ENCODE measurements at regions not wholly inside any gene's neighbourhood (a gene's known extent, or its start where the extent isn't known, plus 50 kb on each side); places are given as distances from the start of the nearest gene placed in this dataset.

GRCh38 chr16:26531290-26531730 lies 535.4 kb upstream of the C16orf82 start:
- Histone ChIP-seq H3K27ac (ENCODE audit: poor library complexity, severe bottlenecking) (no peak overlapping the region), H3K36me3 (ENCODE audit: low read depth) (no peaks in the 10 kb centered on the region), H3K9me3 (ENCODE audit: severe bottlenecking) (no peaks in the 10 kb centered on the region), H3K4me1 (ENCODE audit: insufficient read depth, poor library complexity, severe bottlenecking) (no peaks in the 10 kb centered on the region), H3K4me3 (ENCODE audit: severe bottlenecking) (no peak overlapping the region), H3K27me3 (ENCODE audit: insufficient read depth, poor library complexity, severe bottlenecking) (no peaks in the 10 kb centered on the region)
- no peak for TF ChIP-seq CTCF (IDR thresholded peaks at IDR 0.05; ENCODE audit: poor library complexity, severe bottlenecking)
- ATAC-seq (ENCODE audit: low read depth) (no peak), DNase-seq (ENCODE audit: low spot score) (no peak)

- ATAC-seq (ENCODE audit: low read depth) (no peak), DNase-seq (ENCODE audit: low spot score) (no peak)
- Histone ChIP-seq H3K4me3 (ENCODE audit: severe bottlenecking) (no peak overlapping the region), H3K27me3 (ENCODE audit: insufficient read depth, poor library complexity, severe bottlenecking) (no peaks in the 10 kb centered on the region), H3K9me3 (ENCODE audit: severe bottlenecking) (no peaks in the 10 kb centered on the region), H3K4me1 (ENCODE audit: insufficient read depth, poor library complexity, severe bottlenecking) (no peaks in the 10 kb centered on the region), H3K27ac (ENCODE audit: poor library complexity, severe bottlenecking) (no peak overlapping the region), H3K36me3 (ENCODE audit: low read depth) (no peaks in the 10 kb centered on the region)
- no peak for TF ChIP-seq CTCF (IDR thresholded peaks at IDR 0.05; ENCODE audit: poor library complexity, severe bottlenecking)
Measured at GRCh38 chr16:26532456-26532855, 534.3 kb upstream of the C16orf82 start.

GRCh38 chr16:26542198-26542597 lies 524.5 kb upstream of the C16orf82 start:
- Histone ChIP-seq H3K27ac (ENCODE audit: poor library complexity, severe bottlenecking) (no peak overlapping the region), H3K27me3 (ENCODE audit: insufficient read depth, poor library complexity, severe bottlenecking) (no peaks in the 10 kb centered on the region), H3K4me1 (ENCODE audit: insufficient read depth, poor library complexity, severe bottlenecking) (no peaks in the 10 kb centered on the region), H3K4me3 (ENCODE audit: severe bottlenecking) (no peak overlapping the region), H3K36me3 (ENCODE audit: low read depth) (no peaks in the 10 kb centered on the region), H3K9me3 (ENCODE audit: severe bottlenecking) (no peaks in the 10 kb centered on the region)
- ATAC-seq (ENCODE audit: low read depth) (no peak), DNase-seq (ENCODE audit: low spot score) (no peak)
- TF ChIP-seq CTCF (IDR thresholded peaks at IDR 0.05; ENCODE audit: poor library complexity, severe bottlenecking), result no peak

- Histone ChIP-seq H3K4me3 (ENCODE audit: severe bottlenecking) (no peak overlapping the region), H3K27me3 (ENCODE audit: insufficient read depth, poor library complexity, severe bottlenecking) (no peaks in the 10 kb centered on the region), H3K27ac (ENCODE audit: poor library complexity, severe bottlenecking) (no peak overlapping the region), H3K4me1 (ENCODE audit: insufficient read depth, poor library complexity, severe bottlenecking) (no peaks in the 10 kb centered on the region), H3K36me3 (ENCODE audit: low read depth) (no peaks in the 10 kb centered on the region), H3K9me3 (ENCODE audit: severe bottlenecking) (no peaks in the 10 kb centered on the region)
- no peak for ATAC-seq (ENCODE audit: low read depth)
- TF ChIP-seq CTCF (IDR thresholded peaks at IDR 0.05; ENCODE audit: poor library complexity, severe bottlenecking), result no peak
- DNase-seq (ENCODE audit: low spot score), result no peak
Measured at GRCh38 chr16:26546573-26546972, 520.2 kb upstream of the C16orf82 start.

- no peak overlapping the region for H3K4me3 ChIP-seq (ENCODE audit: severe bottlenecking)
- no peaks in the 10 kb centered on the region for H3K9me3 ChIP-seq (ENCODE audit: severe bottlenecking)
- H3K27ac ChIP-seq (ENCODE audit: poor library complexity, severe bottlenecking), result no peak overlapping the region
- TF ChIP-seq CTCF (IDR thresholded peaks at IDR 0.05; ENCODE audit: poor library complexity, severe bottlenecking), result no peak
- no peaks in the 10 kb centered on the region for H3K27me3 ChIP-seq (ENCODE audit: insufficient read depth, poor library complexity, severe bottlenecking)
- no peaks in the 10 kb centered on the region for H3K4me1 ChIP-seq (ENCODE audit: insufficient read depth, poor library complexity, severe bottlenecking)
- no peaks in the 10 kb centered on the region for H3K36me3 ChIP-seq (ENCODE audit: low read depth)
- DNase-seq (ENCODE audit: low spot score) (no peak), ATAC-seq (ENCODE audit: low read depth) (no peak)
Measured at GRCh38 chr16:26547681-26548080, 519.0 kb upstream of the C16orf82 start.

Measured in RWPE2 (cell line).